HepG2 (cell line): ENCODE measurements at regions not wholly inside any gene's neighbourhood (a gene's known extent, or its start where the extent isn't known, plus 50 kb on each side); places are given as distances from the start of the nearest gene placed in this dataset.
A peak's percentile ranks its signal among the peaks of the same experiment; 100 is the strongest.

Experiments
- CBX1 ChIP-seq: IDR thresholded peaks from one replicate; pipeline ENCODE4 v1.6.1; 2016; ENCODE audit warnings: antibody characterized with exemption, low read depth
- FOXK1 ChIP-seq: sonication (generic); formaldehyde crosslinking; IDR thresholded peaks from 2 replicates; pipeline ENCODE4 v1.4.0; 2020; ENCODE audit warnings: low read depth, missing genetic modification reagents, borderline replicate concordance
- MZF1 ChIP-seq: sonication (generic); formaldehyde crosslinking; IDR thresholded peaks from 2 replicates; pipeline ENCODE4 v1.8.1; 2023; ENCODE audit warnings: mild to moderate bottlenecking, missing genetic modification reagents, borderline replicate concordance
- NCOR1 ChIP-seq: fragments of 200-600 bp; sonication (generic); IDR thresholded peaks from 2 replicates; pipeline ENCODE4 v1.7.0; 2017; ENCODE audit warnings: antibody characterized with exemption, low read length, borderline replicate concordance
- RXRA ChIP-seq: sonication (generic); formaldehyde crosslinking; IDR thresholded peaks from 2 replicates; pipeline ENCODE4 v1.5.1; 2020; ENCODE audit warnings: missing genetic modification reagents
- SIX1 ChIP-seq: sonication (generic); formaldehyde crosslinking; IDR thresholded peaks from 2 replicates; pipeline ENCODE4 v1.4.0; 2020; ENCODE audit warnings: missing genetic modification reagents, borderline replicate concordance
- XRCC5 ChIP-seq: fragments of 200-400 bp; formaldehyde crosslinking; optimal IDR thresholded peaks from 2 replicates; pipeline ENCODE3; 2017; ENCODE audit warnings: mild to moderate bottlenecking, low read length
- ZFP41 ChIP-seq: sonication (generic); formaldehyde crosslinking; IDR thresholded peaks from 2 replicates; pipeline ENCODE4 v1.4.0; 2020; ENCODE audit warnings: mild to moderate bottlenecking, missing genetic modification reagents, borderline replicate concordance
- ZNF75D ChIP-seq: sonication (generic); formaldehyde crosslinking; IDR thresholded peaks from 2 replicates; pipeline ENCODE4 v1.8.1; 2023; ENCODE audit warnings: missing genetic modification reagents, mild to moderate bottlenecking, borderline replicate concordance
- TF ChIP-seq, protein P1 (sequence below): sonication (generic); formaldehyde crosslinking; IDR thresholded peaks from 2 replicates; pipeline ENCODE4 v1.4.0; 2020; ENCODE audit warnings: missing genetic modification reagents, borderline replicate concordance
- TF ChIP-seq, protein P2 (sequence below): sonication (generic); formaldehyde crosslinking; IDR thresholded peaks from 2 replicates; pipeline ENCODE4 v1.4.0; 2020; ENCODE audit warnings: low read depth, missing genetic modification reagents
- TF ChIP-seq, protein P3 (sequence below): sonication (generic); formaldehyde crosslinking; IDR thresholded peaks from 2 replicates; pipeline ENCODE4 v1.5.0; 2020; ENCODE audit warnings: missing genetic modification reagents
- TF ChIP-seq, protein P4 (sequence below): sonication (generic); formaldehyde crosslinking; IDR thresholded peaks from 2 replicates; pipeline ENCODE4 v1.5.0; 2020; ENCODE audit warnings: mild to moderate bottlenecking, missing genetic modification reagents, moderate library complexity

DNA sequence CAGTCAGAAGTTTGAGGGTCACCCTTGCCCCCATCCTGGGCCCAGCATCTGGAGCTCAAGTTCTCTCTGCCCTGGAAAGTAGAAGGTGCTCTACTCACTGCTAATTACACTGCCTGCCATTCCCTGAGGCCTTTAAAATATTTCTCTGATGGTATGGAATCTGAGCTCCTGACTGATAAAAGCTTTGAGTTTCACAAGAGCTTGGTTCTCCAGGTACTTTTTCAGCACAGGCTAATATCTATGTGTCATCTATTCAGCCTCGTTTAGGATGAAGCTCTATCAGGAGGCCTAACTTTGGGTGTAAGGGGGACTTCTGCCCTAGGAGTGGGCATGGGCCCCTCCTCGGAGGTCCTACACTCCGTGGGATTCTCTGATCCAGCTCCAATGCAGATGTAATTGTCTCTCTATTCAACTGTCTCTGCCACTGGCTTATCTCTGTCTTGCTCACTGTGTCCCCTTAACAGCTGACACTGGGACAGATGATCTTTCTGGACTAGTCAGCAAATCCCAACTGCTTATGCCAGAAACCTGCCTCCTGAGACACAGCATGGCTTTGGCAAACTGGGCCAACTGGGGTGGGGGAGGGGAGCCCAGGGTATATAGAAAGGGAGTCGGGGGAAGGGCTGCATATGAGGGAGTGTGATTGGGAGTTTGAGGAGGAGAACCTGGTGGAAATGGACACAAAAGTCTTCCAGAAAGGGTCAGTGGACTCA is 104.2 kb upstream of the GADD45A start:
- TF ChIP-seq NCOR1 (no peak), SIX1 (CRISPR knock-in tag) (no peak), FOXK1 (CRISPR knock-in tag) (no peak), XRCC5 (no peak), CBX1 (no peak), RXRA (CRISPR knock-in tag) (no peak), MZF1 (CRISPR knock-in tag) (no peak), ZNF75D (CRISPR knock-in tag) (no peak), ZFP41 (CRISPR knock-in tag) (no peak)
- TF ChIP-seq, protein P1, sequence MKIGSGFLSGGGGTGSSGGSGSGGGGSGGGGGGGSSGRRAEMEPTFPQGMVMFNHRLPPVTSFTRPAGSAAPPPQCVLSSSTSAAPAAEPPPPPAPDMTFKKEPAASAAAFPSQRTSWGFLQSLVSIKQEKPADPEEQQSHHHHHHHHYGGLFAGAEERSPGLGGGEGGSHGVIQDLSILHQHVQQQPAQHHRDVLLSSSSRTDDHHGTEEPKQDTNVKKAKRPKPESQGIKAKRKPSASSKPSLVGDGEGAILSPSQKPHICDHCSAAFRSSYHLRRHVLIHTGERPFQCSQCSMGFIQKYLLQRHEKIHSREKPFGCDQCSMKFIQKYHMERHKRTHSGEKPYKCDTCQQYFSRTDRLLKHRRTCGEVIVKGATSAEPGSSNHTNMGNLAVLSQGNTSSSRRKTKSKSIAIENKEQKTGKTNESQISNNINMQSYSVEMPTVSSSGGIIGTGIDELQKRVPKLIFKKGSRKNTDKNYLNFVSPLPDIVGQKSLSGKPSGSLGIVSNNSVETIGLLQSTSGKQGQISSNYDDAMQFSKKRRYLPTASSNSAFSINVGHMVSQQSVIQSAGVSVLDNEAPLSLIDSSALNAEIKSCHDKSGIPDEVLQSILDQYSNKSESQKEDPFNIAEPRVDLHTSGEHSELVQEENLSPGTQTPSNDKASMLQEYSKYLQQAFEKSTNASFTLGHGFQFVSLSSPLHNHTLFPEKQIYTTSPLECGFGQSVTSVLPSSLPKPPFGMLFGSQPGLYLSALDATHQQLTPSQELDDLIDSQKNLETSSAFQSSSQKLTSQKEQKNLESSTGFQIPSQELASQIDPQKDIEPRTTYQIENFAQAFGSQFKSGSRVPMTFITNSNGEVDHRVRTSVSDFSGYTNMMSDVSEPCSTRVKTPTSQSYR: 0 out of 2 replicates have a peak, but pooled peaks have one; percentile 8
- TF ChIP-seq, protein P2, sequence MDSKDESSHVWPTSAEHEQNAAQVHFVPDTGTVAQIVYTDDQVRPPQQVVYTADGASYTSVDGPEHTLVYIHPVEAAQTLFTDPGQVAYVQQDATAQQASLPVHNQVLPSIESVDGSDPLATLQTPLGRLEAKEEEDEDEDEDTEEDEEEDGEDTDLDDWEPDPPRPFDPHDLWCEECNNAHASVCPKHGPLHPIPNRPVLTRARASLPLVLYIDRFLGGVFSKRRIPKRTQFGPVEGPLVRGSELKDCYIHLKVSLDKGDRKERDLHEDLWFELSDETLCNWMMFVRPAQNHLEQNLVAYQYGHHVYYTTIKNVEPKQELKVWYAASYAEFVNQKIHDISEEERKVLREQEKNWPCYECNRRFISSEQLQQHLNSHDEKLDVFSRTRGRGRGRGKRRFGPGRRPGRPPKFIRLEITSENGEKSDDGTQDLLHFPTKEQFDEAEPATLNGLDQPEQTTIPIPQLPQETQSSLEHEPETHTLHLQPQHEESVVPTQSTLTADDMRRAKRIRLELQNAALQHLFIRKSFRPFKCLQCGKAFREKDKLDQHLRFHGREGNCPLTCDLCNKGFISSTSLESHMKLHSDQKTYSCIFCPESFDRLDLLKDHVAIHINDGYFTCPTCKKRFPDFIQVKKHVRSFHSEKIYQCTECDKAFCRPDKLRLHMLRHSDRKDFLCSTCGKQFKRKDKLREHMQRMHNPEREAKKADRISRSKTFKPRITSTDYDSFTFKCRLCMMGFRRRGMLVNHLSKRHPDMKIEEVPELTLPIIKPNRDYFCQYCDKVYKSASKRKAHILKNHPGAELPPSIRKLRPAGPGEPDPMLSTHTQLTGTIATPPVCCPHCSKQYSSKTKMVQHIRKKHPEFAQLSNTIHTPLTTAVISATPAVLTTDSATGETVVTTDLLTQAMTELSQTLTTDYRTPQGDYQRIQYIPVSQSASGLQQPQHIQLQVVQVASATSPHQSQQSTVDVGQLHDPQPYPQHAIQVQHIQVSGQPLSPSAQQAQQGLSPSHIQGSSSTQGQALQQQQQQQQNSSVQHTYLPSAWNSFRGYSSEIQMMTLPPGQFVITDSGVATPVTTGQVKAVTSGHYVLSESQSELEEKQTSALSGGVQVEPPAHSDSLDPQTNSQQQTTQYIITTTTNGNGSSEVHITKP (CRISPR knock-in tag): no peak
- TF ChIP-seq, protein P3, sequence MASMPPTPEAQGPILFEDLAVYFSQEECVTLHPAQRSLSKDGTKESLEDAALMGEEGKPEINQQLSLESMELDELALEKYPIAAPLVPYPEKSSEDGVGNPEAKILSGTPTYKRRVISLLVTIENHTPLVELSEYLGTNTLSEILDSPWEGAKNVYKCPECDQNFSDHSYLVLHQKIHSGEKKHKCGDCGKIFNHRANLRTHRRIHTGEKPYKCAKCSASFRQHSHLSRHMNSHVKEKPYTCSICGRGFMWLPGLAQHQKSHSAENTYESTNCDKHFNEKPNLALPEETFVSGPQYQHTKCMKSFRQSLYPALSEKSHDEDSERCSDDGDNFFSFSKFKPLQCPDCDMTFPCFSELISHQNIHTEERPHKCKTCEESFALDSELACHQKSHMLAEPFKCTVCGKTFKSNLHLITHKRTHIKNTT (CRISPR knock-in tag): no peak
- TF ChIP-seq, protein P4, sequence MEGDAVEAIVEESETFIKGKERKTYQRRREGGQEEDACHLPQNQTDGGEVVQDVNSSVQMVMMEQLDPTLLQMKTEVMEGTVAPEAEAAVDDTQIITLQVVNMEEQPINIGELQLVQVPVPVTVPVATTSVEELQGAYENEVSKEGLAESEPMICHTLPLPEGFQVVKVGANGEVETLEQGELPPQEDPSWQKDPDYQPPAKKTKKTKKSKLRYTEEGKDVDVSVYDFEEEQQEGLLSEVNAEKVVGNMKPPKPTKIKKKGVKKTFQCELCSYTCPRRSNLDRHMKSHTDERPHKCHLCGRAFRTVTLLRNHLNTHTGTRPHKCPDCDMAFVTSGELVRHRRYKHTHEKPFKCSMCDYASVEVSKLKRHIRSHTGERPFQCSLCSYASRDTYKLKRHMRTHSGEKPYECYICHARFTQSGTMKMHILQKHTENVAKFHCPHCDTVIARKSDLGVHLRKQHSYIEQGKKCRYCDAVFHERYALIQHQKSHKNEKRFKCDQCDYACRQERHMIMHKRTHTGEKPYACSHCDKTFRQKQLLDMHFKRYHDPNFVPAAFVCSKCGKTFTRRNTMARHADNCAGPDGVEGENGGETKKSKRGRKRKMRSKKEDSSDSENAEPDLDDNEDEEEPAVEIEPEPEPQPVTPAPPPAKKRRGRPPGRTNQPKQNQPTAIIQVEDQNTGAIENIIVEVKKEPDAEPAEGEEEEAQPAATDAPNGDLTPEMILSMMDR: no peak
